HepG2 (cell line): ENCODE measurements at regions not wholly inside any gene's neighbourhood (a gene's known extent, or its start where the extent isn't known, plus 50 kb on each side); places are given as distances from the start of the nearest gene placed in this dataset.

ENCODE experiments used
- ATAC-seq: fragments of 200-7000 bp; cut with Tn5 transposase; 3 replicates; pipeline ENCODE4 v1.9.1; 2020; ENCODE audit warnings: mild to moderate bottlenecking, moderate library complexity
- BruUV-seq: library from RNA; stranded (reverse); fragments of 400-500 nt; replicated peaks from 2 replicates; lab custom pipeline; 2021; lab: Mats Ljungman, UMichigan
- CTCF ChIA-PET: fragments of 300-600 bp; formaldehyde crosslinking; extraction: SDS; loops from one replicate; lab custom pipeline; 2021; ENCODE audit warnings: low total read pairs, inconsistent platforms, low intra/inter-chr PET ratio; lab: Yijun Ruan, JAX
- POLR2A ChIA-PET: fragments of 350-600 bp; sonication (Branson Sonifier 250); formaldehyde crosslinking; loops from one replicate; lab custom pipeline; 2020; ENCODE audit warnings: antibody characterized with exemption, inconsistent platforms; lab: Yijun Ruan, JAX
- DNase-seq: peaks from one replicate; pipeline ENCODE4 v3.0.0-alpha.2; 2015; ENCODE audit warnings: low spot score
- FAIRE-seq: peaks from 3 replicates; lab custom pipeline; 2011; peaks lifted over from hg19 to GRCh38; lab: Jason Lieb, UNC
- H2AFZ ChIP-seq: one replicate; pipeline ENCODE4 v1.6.1; 2011; ENCODE audit warnings: low read length, inconsistent platforms
- H3K27ac ChIP-seq: fragments of 300-600 bp; 3 replicates; pipeline ENCODE4 v1.8.0; 2011; ENCODE audit warnings: mixed run types, mild to moderate bottlenecking, mixed read lengths, low read length, inconsistent platforms; ENCODE audit not compliant: insufficient read depth; ENCODE audit errors: extremely low read length
- H3K27me3 ChIP-seq, 2 experiments: fragments of 200-600 bp in 1 of 2; 2 replicates in 1 of 2; 3 replicates in 1 of 2; pipeline versions ENCODE4 v1.6.0 to v1.8.0; 2011; ENCODE audit warnings: low read length in 2 of 2, mild to moderate bottlenecking in 2 of 2, moderate library complexity in 2 of 2, inconsistent platforms in 1 of 2; ENCODE audit not compliant: insufficient read depth in 2 of 2, control insufficient read depth in 1 of 2
- H3K36me3 ChIP-seq, 2 experiments: fragments of 200-600 bp in 1 of 2; replicated peaks in 1 of 2; 2 replicates in 1 of 2; 3 replicates in 1 of 2; pipeline versions ENCODE4 v1.5.1 to v1.8.0; 2011; ENCODE audit warnings: low read length in 2 of 2, inconsistent platforms in 1 of 2; ENCODE audit not compliant: insufficient read depth in 2 of 2, control insufficient read depth in 1 of 2
- H3K4me1 ChIP-seq: 2 replicates; pipeline ENCODE4 v1.5.1; 2012; ENCODE audit warnings: low read length, inconsistent platforms; ENCODE audit not compliant: insufficient read depth
- H3K4me2 ChIP-seq: 2 replicates; pipeline ENCODE4 v1.6.0; 2011; ENCODE audit warnings: low read depth, low read length, inconsistent platforms
- H3K4me3 ChIP-seq, 3 experiments: fragments of 200-600 bp in 1 of 3; sonication (generic), shearing (Covaris generic) in 1 of 3; replicated peaks in 1 of 3; 2 replicates each; pipeline ENCODE4 v1.5.1; 2011 to 2016; ENCODE audit warnings: low read length in 3 of 3, inconsistent platforms in 2 of 3, low read depth in 2 of 3, mild to moderate bottlenecking in 2 of 3, control low read depth in 1 of 3, mixed read lengths in 1 of 3; ENCODE audit not compliant: insufficient read depth in 1 of 3
- H3K79me2 ChIP-seq: one replicate; pipeline ENCODE4 v1.6.1; 2011; ENCODE audit warnings: low read length, inconsistent platforms; ENCODE audit not compliant: insufficient read depth
- H3K9ac ChIP-seq: 2 replicates; pipeline ENCODE4 v1.6.0; 2011; ENCODE audit warnings: mild to moderate bottlenecking, low read depth, low read length, inconsistent platforms; ENCODE audit not compliant: insufficient read depth
- H3K9me3 ChIP-seq: 2 replicates; pipeline ENCODE4 v1.5.1; 2012; ENCODE audit warnings: mild to moderate bottlenecking, low read length
- H4K20me1 ChIP-seq: 2 replicates; pipeline ENCODE4 v1.6.0; 2011; ENCODE audit warnings: inconsistent platforms, mild to moderate bottlenecking, low read length, moderate library complexity; ENCODE audit not compliant: insufficient read depth
- CREB3 ChIP-seq: sonication (generic); formaldehyde crosslinking; IDR thresholded peaks from 2 replicates; pipeline ENCODE4 v1.5.0; 2020; ENCODE audit warnings: missing genetic modification reagents
- HDAC1 ChIP-seq: sonication (generic); formaldehyde crosslinking; IDR thresholded peaks from 2 replicates; pipeline ENCODE4 v1.5.1; 2020; ENCODE audit warnings: mild to moderate bottlenecking, missing genetic modification reagents
- KDM3A ChIP-seq: IDR thresholded peaks from 2 replicates; pipeline ENCODE4 v1.6.1; 2018; ENCODE audit warnings: low read depth, missing compliant biosample characterization
- MNT ChIP-seq: fragments of 450-650 bp; IDR thresholded peaks from 2 replicates; pipeline ENCODE4 v1.6.1; 2016
- PCBP2 ChIP-seq: fragments of 200-400 bp; formaldehyde crosslinking; optimal IDR thresholded peaks from 2 replicates; pipeline ENCODE3; 2018; ENCODE audit warnings: low read length, low read depth; ENCODE audit not compliant: poor library complexity, severe bottlenecking
- ZFAT ChIP-seq: sonication (generic); formaldehyde crosslinking; conservative IDR thresholded peaks from 2 replicates; pipeline ENCODE4 v1.8.1; 2023; ENCODE audit warnings: missing genetic modification reagents, inconsistent platforms
- ZNF274 ChIP-seq: sonication (generic); formaldehyde crosslinking; IDR thresholded peaks from 2 replicates; pipeline ENCODE4 v1.5.1; 2020; ENCODE audit warnings: mild to moderate bottlenecking, missing genetic modification reagents
- WGBS: methylation state at CpG from one replicate; pipeline ENCODE4 v1.1.6; 2017; ENCODE audit warnings: low lambda C conversion rate; 5-methylcytosine and 5-hydroxymethylcytosine counted together
- in situ Hi-C: cut with HindIII; loops from 2 replicates; pipeline ENCODE4 v1.10.0; 2017; ENCODE audit warnings: low pct_unique_long_range_greater_than_20kb; ENCODE audit not compliant: extremely low pct_ligation_motif_present
- intact Hi-C: fragments of 100-400 bp; cut with micrococcal nuclease; formaldehyde crosslinking; loops from one replicate; pipeline ENCODE4 v1.10.0; 2022; ENCODE audit not compliant: unreplicated experiment
- TF ChIP-seq, protein P1 (sequence below): sonication (generic); formaldehyde crosslinking; IDR thresholded peaks from 2 replicates; pipeline ENCODE4 v1.4.0; 2020; ENCODE audit warnings: missing genetic modification reagents
- TF ChIP-seq, protein P2 (sequence below): IDR thresholded peaks from 2 replicates; pipeline ENCODE4 v1.6.1; 2012; ENCODE audit warnings: low read length, improper control_type of control experiment
- TF ChIP-seq, protein P3 (sequence below): sonication (generic); formaldehyde crosslinking; IDR thresholded peaks from 2 replicates; pipeline ENCODE4 v1.4.0; 2020; ENCODE audit warnings: missing genetic modification reagents, borderline replicate concordance

- ATAC-seq: no peak
- in situ Hi-C loops: no loop called here
Observed at GRCh38 chr4:111675746-111676145, 469.5 kb upstream of the FAM241A start.

More at GRCh38 chr4:111675746-111676145, 469.5 kb upstream of the FAM241A start:
- no peak overlapping the region for H3K9ac ChIP-seq
- no peak for TF ChIP-seq ZFAT (CRISPR knock-in tag)
- no peak for TF ChIP-seq MNT
- TF ChIP-seq KDM3A (CRISPR knock-in tag): no peak
- TF ChIP-seq, protein P1, sequence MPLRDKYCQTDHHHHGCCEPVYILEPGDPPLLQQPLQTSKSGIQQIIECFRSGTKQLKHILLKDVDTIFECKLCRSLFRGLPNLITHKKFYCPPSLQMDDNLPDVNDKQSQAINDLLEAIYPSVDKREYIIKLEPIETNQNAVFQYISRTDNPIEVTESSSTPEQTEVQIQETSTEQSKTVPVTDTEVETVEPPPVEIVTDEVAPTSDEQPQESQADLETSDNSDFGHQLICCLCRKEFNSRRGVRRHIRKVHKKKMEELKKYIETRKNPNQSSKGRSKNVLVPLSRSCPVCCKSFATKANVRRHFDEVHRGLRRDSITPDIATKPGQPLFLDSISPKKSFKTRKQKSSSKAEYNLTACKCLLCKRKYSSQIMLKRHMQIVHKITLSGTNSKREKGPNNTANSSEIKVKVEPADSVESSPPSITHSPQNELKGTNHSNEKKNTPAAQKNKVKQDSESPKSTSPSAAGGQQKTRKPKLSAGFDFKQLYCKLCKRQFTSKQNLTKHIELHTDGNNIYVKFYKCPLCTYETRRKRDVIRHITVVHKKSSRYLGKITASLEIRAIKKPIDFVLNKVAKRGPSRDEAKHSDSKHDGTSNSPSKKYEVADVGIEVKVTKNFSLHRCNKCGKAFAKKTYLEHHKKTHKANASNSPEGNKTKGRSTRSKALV (CRISPR knock-in tag): no peak
- TF ChIP-seq, protein P2, sequence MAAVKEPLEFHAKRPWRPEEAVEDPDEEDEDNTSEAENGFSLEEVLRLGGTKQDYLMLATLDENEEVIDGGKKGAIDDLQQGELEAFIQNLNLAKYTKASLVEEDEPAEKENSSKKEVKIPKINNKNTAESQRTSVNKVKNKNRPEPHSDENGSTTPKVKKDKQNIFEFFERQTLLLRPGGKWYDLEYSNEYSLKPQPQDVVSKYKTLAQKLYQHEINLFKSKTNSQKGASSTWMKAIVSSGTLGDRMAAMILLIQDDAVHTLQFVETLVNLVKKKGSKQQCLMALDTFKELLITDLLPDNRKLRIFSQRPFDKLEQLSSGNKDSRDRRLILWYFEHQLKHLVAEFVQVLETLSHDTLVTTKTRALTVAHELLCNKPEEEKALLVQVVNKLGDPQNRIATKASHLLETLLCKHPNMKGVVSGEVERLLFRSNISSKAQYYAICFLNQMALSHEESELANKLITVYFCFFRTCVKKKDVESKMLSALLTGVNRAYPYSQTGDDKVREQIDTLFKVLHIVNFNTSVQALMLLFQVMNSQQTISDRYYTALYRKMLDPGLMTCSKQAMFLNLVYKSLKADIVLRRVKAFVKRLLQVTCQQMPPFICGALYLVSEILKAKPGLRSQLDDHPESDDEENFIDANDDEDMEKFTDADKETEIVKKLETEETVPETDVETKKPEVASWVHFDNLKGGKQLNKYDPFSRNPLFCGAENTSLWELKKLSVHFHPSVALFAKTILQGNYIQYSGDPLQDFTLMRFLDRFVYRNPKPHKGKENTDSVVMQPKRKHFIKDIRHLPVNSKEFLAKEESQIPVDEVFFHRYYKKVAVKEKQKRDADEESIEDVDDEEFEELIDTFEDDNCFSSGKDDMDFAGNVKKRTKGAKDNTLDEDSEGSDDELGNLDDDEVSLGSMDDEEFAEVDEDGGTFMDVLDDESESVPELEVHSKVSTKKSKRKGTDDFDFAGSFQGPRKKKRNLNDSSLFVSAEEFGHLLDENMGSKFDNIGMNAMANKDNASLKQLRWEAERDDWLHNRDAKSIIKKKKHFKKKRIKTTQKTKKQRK: no peak
- TF ChIP-seq ZNF274 (CRISPR knock-in tag): no peak
- TF ChIP-seq, protein P3, sequence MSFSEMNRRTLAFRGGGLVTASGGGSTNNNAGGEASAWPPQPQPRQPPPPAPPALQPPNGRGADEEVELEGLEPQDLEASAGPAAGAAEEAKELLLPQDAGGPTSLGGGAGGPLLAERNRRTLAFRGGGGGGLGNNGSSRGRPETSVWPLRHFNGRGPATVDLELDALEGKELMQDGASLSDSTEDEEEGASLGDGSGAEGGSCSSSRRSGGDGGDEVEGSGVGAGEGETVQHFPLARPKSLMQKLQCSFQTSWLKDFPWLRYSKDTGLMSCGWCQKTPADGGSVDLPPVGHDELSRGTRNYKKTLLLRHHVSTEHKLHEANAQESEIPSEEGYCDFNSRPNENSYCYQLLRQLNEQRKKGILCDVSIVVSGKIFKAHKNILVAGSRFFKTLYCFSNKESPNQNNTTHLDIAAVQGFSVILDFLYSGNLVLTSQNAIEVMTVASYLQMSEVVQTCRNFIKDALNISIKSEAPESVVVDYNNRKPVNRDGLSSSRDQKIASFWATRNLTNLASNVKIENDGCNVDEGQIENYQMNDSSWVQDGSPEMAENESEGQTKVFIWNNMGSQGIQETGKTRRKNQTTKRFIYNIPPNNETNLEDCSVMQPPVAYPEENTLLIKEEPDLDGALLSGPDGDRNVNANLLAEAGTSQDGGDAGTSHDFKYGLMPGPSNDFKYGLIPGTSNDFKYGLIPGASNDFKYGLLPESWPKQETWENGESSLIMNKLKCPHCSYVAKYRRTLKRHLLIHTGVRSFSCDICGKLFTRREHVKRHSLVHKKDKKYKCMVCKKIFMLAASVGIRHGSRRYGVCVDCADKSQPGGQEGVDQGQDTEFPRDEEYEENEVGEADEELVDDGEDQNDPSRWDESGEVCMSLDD: no peak
- TF ChIP-seq PCBP2: no peak
- TF ChIP-seq CREB3 (CRISPR knock-in tag): no peak
- TF ChIP-seq HDAC1 (CRISPR knock-in tag): no peak
- TF ChIP-seq, all 625 proteins: peak for 0
- DNase-seq (no peak), FAIRE-seq (no peak)
- no peak overlapping the region for H2AFZ ChIP-seq
- no peaks in the 10 kb centered on the region for H3K27me3 ChIP-seq
- no peaks in the 10 kb centered on the region for H3K36me3 ChIP-seq
- H3K27ac ChIP-seq: no peak overlapping the region
- no peak overlapping the region for H3K4me3 ChIP-seq
- H3K79me2 ChIP-seq: no peaks in the 10 kb centered on the region
- 74% methylated on average over 4 of the region's 5 CpGs for WGBS
- ChIA-PET CTCF (no interaction called here), POLR2A (no interaction called here)
- intact Hi-C loops: no loop called here
- no peak overlapping the region for H3K4me2 ChIP-seq
- no peaks in the 10 kb centered on the region for H3K9me3 ChIP-seq
- H4K20me1 ChIP-seq: no peaks in the 10 kb centered on the region
- no TSS peak for BruUV-seq
- H3K4me1 ChIP-seq: no peaks in the 10 kb centered on the region
